Colonic mucosa (tissue), 4 donors: ENCODE measurements at regions not wholly inside any gene's neighbourhood (a gene's known extent, or its start where the extent isn't known, plus 50 kb on each side); places are given as distances from the start of the nearest gene placed in this dataset.

Source experiments
- DNase-seq: peaks from one replicate; pipeline ENCODE4 v3.0.0-alpha.2; 2020
- H3K27ac ChIP-seq: fragments of 200-600 bp; one replicate; pipeline ENCODE4 v1.8.0; 2021
- H3K27me3 ChIP-seq: fragments of 200-600 bp; one replicate; pipeline ENCODE4 v1.8.0; 2021
- H3K36me3 ChIP-seq: fragments of 200-600 bp; one replicate; pipeline ENCODE4 v1.8.0; 2021
- H3K4me1 ChIP-seq: fragments of 200-600 bp; one replicate; pipeline ENCODE4 v1.8.0; 2021; ENCODE audit warnings: mild to moderate bottlenecking
- H3K4me3 ChIP-seq: fragments of 200-600 bp; one replicate; pipeline ENCODE4 v1.8.0; 2021
- H3K9ac ChIP-seq, 2 donors: one replicate each; pipeline ENCODE4 v1.7.0; 2013; ENCODE audit warnings: control low read depth in 2 of 2, low read depth in 2 of 2, low read length in 2 of 2
- H3K9me3 ChIP-seq: fragments of 200-600 bp; one replicate; pipeline ENCODE4 v1.8.0; 2021
- intact Hi-C: fragments of 100-400 bp; cut with DNase I; formaldehyde crosslinking; loops from one replicate; pipeline ENCODE4 v1.14.1; 2022
- TF ChIP-seq, protein P1 (sequence below): fragments of 200-600 bp; IDR thresholded peaks from one replicate; pipeline ENCODE4 v1.8.0; 2022; ENCODE audit warnings: antibody characterized with exemption, mild to moderate bottlenecking
- donor health status: healthy.
- donor health status: DM: no; HTN: no; CAD: no.
- donor health status: DM: no; HTN: no; CAD: no.

- Histone ChIP-seq H3K9ac (no peak overlapping the region), H3K27ac (no peak overlapping the region), H3K4me3 (no peak overlapping the region), H3K36me3 (no peaks in the 10 kb centered on the region), H3K9me3 (no peaks in the 10 kb centered on the region), H3K4me1 (no peaks in the 10 kb centered on the region), H3K27me3 (no peaks in the 10 kb centered on the region)
- TF ChIP-seq, protein P1, sequence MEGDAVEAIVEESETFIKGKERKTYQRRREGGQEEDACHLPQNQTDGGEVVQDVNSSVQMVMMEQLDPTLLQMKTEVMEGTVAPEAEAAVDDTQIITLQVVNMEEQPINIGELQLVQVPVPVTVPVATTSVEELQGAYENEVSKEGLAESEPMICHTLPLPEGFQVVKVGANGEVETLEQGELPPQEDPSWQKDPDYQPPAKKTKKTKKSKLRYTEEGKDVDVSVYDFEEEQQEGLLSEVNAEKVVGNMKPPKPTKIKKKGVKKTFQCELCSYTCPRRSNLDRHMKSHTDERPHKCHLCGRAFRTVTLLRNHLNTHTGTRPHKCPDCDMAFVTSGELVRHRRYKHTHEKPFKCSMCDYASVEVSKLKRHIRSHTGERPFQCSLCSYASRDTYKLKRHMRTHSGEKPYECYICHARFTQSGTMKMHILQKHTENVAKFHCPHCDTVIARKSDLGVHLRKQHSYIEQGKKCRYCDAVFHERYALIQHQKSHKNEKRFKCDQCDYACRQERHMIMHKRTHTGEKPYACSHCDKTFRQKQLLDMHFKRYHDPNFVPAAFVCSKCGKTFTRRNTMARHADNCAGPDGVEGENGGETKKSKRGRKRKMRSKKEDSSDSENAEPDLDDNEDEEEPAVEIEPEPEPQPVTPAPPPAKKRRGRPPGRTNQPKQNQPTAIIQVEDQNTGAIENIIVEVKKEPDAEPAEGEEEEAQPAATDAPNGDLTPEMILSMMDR = no peak
- intact Hi-C loops = no loop called here
- DNase-seq = no peak
Observed at GRCh38 chr16:35732046-35732810, 2272.8 kb downstream of the TP53TG3F start.

- Histone ChIP-seq H3K4me3 (no peak overlapping the region), H3K4me1 (no peaks in the 10 kb centered on the region), H3K36me3 (no peaks in the 10 kb centered on the region), H3K27me3 (no peaks in the 10 kb centered on the region), H3K9ac (no peak overlapping the region), H3K27ac (no peak overlapping the region), H3K9me3 (no peaks in the 10 kb centered on the region)
- TF ChIP-seq, protein P1 = no peak
- DNase-seq = no peak
- intact Hi-C loops = no loop called here
Observed at GRCh38 chr16:35733278-35733965, 2274.0 kb downstream of the TP53TG3F start.

DNA sequence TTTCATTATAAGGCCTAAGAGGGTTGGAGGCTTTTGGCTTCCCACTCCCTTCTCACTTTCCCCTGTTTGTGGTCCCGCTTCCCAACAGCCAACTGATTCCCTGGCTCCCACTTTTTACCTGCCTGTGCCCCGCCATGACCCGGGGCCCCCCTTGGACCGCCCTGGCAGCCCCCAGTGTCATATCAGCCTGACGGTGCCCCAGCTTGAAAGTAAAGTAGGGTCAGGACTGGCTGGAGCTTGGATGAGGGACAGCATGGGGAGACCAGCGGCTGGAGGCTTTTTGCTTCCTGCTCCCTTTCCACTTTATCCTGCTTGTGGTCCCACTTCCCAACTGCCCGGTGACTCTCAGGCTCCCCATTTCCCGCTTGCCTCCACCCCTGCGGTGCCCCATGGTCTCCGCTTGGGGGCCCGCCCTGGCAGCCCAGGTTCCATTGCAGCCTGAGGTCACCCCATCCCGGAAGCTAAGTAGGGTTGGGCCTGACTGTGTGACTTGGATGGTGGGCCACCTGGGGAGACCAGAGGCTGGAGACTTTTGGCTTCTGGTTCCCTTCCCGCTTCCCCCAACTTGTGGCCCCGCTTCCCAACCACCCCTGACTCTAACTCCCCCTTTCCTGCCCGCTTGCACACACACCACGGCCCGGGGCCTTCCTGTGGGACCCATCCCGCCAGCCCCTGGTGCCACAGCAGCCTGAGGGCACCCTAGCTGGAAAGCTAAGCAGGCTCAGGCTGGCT, 2274.7 kb downstream of the TP53TG3F start:
- H3K27ac ChIP-seq = no peak overlapping the region
- no peaks in the 10 kb centered on the region for H3K36me3 ChIP-seq
- no peaks in the 10 kb centered on the region for H3K4me1 ChIP-seq
- H3K9ac ChIP-seq = no peak overlapping the region
- TF ChIP-seq, protein P1 = no peak
- H3K27me3 ChIP-seq = no peaks in the 10 kb centered on the region
- H3K9me3 ChIP-seq = no peaks in the 10 kb centered on the region
- intact Hi-C loops = no loop called here
- no peak for DNase-seq
- H3K4me3 ChIP-seq = no peak overlapping the region

- H3K9me3 ChIP-seq = no peaks in the 10 kb centered on the region
- H3K27ac ChIP-seq = no peak overlapping the region
- no peaks in the 10 kb centered on the region for H3K27me3 ChIP-seq
- intact Hi-C loops = no loop called here
- H3K4me1 ChIP-seq = no peaks in the 10 kb centered on the region
- no peak overlapping the region for H3K9ac ChIP-seq
- DNase-seq = no peak
- H3K36me3 ChIP-seq = no peaks in the 10 kb centered on the region
- TF ChIP-seq, protein P1 = no peak
- no peak overlapping the region for H3K4me3 ChIP-seq
Observed at GRCh38 chr16:35734728-35735402, 2275.5 kb downstream of the TP53TG3F start.
